ENCODE measurements at regions not wholly inside any gene's neighbourhood (a gene's known extent, or its start where the extent isn't known, plus 50 kb on each side); places are given as distances from the start of the nearest gene placed in this dataset.
"Not testable (repeated sequence)": the region's sequence is repeated elsewhere in the genome, so short reads cannot be mapped to it uniquely, and the experiment has no call there.

DNA sequence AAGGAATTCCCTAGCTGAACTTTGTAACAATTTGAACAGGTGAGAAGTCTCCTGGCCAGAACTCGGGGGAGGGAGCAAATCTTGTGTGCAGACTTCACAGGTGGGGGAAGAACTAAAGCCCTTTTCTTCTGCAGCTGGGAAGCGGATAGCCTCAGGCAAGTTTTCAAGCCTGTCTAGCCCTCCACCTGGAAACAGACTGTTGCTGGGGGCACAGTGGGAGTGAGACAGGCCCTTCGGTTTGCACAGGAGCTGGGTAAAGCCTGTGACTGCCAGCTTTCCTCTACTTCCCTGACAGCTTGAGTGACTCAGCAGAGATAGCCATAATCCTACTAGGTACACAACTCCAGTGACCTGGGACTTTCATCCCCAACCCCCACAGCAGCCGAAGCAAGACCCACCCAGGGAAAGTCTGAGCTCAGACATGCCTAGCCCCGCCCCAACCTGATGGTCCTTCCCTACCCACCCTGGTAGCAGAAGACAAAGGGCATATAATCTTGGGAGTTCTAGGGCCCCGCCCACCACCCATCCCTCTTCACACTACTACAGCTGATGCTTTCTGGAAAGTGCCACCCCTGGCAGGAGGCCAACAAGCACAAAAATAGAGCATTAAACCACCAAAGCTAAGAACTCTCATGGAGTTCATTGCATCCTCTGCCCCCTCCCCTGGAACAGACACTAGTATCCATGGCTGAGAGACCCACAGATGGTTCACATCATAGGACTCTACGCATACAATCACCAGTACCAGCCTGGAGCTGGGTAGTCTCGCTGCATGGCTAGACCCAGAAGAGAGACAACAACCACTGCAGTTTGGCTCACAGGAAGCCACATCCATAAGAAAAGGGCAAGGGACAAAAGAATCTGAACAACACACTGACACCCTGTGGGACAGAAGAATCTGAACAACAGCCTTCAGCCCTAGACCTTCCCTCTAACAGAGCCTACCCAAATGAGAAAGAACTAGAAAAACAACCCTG lies 479.0 kb downstream of the RAP2B start:
- DNase-seq (ENCODE audit: low read depth in 1 of 2, low spot score in 1 of 2) = no peak

DNA sequence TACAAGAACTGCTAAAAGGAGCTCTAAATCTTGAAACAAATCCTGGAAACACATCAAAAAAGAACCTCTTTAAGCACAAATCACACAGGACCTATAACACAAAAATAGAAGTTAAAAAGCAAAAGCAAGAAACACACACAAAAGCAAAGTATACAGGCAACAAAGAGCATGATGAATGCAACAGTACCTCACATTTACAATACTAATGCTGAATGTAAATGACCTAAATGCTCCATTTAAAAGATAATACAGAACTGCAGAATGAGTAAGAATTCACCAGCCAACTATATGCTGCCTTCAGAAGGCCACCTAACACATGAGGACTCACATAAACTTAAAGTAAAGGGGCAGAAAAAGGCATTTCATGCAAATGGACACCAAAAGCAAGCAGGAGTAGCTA lies 478.6 kb upstream of the ARHGEF26 start:
- DNase-seq (ENCODE audit: low read depth in 1 of 2, low spot score in 1 of 2) = not testable (repeated sequence)

GRCh38 chr3:153643471-153643870 lies 477.7 kb upstream of the ARHGEF26 start:
- DNase-seq (ENCODE audit: low read depth in 1 of 2, low spot score in 1 of 2) = not testable (repeated sequence)

DNA sequence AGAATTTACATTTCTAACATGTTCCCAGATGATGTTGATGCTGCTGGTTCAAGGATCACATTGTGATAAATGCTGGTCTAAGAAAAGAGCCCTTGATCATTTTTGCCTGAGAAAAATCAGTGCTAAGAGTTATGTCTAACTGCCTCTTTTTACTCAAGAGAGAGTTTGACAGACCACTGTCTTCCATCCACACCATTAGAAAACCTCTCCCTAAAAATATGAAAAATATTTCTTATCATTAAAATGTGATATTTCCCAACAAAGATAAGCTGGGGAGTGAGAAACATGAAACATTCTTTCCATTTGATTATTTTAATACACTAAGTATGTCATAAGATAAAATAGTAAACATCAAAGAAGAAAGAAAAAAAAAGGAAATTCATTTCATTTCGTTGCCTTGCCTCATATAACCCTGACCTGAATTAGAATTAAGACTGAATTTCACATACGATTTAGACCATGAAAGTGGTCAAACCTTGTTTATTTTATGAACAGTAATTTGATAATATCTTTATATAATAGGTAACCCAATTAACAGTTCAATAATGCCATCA lies 471.8 kb upstream of the ARHGEF26 start:
- no peak for DNase-seq (ENCODE audit: low read depth in 1 of 2, low spot score in 1 of 2)

- DNase-seq (ENCODE audit: low read depth in 1 of 2, low spot score in 1 of 2) = no peak
Measured at GRCh38 chr3:153652076-153652475, 469.1 kb upstream of the ARHGEF26 start.

DNA sequence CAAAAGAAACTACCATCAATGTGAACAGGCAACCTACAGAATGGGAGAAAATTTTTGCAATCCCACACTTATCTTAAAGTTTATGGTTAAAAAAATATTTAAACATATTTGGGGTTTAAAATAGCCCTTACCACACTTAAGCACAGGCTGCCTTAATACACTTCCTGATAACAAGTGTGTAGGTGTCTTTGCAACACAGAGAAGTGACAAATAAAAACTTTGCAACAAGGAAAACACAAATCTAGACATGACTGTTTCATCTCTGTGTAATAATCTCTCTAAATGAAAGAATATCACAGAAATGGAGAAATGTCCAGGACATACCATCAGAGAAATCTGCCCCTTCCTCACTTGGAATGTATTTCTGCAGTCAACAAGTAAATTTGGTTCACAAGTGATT lies 464.1 kb upstream of the ARHGEF26 start:
- DNase-seq (ENCODE audit: low read depth in 1 of 2, low spot score in 1 of 2) = no peak

DNA sequence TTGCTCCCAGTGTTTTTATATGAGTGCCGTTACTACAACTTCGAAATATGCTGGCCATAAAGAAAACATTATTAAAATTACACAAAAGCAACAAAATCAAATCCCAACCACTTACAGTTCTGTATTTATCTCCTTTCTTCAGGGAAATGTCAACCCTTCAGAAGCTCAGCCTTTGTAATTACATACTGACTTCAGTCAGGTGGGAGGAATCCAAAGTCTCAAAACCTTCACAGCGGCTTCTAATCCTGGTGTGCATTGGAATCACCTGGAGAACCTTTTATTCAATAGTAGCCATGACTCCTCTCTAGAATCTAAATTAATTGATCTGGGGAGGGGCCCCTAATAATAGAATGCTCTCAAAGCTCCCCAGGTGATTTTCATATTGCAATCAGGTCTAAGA lies 463.7 kb upstream of the ARHGEF26 start:
- DNase-seq (ENCODE audit: low read depth in 1 of 2, low spot score in 1 of 2) = no peak

DNA sequence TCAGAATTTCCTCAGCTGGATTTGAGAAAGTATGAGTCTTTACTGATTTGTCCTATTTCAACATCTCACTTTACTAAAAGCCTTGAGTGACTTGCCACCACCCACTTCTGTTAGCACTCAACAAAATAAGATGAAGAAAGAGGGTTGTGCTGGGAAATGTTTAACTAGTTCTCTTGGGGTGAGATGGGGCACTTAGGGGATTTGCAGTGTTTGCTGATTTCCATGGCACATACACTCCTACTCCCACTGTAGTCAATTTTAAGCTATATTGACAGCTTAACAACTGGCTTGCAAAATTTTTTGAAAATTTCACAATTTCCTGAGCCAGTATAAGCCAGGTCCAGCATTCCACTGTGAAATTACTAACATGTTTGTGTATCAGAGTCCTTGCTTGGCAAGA lies 463.1 kb upstream of the ARHGEF26 start:
- DNase-seq (ENCODE audit: low read depth in 1 of 2, low spot score in 1 of 2) = no peak

GRCh38 chr3:153666991-153667740 lies 454.0 kb upstream of the ARHGEF26 start:
- no peak for DNase-seq (ENCODE audit: low read depth in 1 of 2, low spot score in 1 of 2)

GRCh38 chr3:153669527-153669926 lies 451.7 kb upstream of the ARHGEF26 start:
- no peak for DNase-seq (ENCODE audit: low read depth in 1 of 2, low spot score in 1 of 2)

DNA sequence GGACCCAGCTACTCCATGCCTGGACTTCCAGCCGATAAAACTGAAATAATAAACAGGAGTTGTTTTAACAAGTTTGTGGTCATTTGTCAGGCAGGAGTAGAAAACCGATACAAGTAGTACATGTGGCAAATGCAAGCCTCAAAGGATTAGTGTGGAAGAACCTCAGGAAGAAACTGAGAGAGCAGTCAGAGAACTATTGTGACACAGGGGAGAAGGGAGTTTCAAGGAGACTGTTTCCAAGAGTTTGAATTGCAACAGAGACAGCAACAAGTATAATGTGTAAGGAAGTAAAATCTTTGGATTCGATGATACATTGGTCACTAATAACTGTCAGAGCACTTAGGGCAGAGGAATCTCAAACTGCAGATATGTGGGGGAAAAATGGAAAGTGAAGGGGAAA lies 450.6 kb upstream of the ARHGEF26 start:
- DNase-seq (ENCODE audit: low read depth in 1 of 2, low spot score in 1 of 2) = no peak

DNA sequence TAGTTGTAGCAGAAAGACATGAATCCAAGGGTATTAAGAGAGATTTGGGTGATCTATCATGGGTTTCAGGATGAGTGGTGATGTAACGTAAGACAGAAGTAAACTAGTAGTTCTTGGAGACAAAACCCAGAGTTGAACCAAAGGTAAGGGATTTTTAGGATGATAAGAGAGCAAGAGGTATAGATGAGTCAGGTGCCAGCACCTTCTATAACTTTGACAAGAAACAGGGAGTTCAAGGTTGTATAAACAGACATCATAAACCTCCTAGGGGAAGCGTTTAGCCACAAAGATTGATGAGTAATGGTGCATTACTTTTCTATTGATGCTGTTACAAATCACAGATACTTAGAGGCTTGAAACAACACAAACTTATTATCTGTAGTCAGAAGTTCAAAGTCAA lies 447.3 kb upstream of the ARHGEF26 start:
- no peak for DNase-seq (ENCODE audit: low read depth in 1 of 2, low spot score in 1 of 2)

DNA sequence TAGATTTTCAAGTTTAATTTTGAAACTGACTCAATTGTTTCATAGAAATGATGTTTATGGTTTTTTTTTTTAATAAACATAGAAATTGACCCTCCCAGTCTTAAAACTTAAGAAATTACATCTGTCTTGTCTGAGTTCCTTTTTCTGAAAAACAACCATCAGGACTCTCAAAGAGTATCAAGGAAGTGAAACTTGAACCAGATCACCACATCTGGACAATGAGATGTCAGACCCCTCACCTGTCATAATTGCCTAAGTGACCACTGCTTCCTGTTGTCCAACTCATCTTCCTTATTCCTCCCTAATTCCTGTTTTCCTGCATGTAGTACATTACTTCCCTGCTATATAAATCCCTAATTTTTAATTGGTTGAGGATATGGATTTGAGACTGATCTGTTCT lies 441.5 kb upstream of the ARHGEF26 start:
- DNase-seq (ENCODE audit: low read depth in 1 of 2, low spot score in 1 of 2) = no peak

GRCh38 chr3:153680526-153680925 lies 440.7 kb upstream of the ARHGEF26 start:
- DNase-seq (ENCODE audit: low read depth in 1 of 2, low spot score in 1 of 2) = no peak

GRCh38 chr3:153681057-153681456 lies 440.1 kb upstream of the ARHGEF26 start:
- no peak for DNase-seq (ENCODE audit: low read depth in 1 of 2, low spot score in 1 of 2)

DNA sequence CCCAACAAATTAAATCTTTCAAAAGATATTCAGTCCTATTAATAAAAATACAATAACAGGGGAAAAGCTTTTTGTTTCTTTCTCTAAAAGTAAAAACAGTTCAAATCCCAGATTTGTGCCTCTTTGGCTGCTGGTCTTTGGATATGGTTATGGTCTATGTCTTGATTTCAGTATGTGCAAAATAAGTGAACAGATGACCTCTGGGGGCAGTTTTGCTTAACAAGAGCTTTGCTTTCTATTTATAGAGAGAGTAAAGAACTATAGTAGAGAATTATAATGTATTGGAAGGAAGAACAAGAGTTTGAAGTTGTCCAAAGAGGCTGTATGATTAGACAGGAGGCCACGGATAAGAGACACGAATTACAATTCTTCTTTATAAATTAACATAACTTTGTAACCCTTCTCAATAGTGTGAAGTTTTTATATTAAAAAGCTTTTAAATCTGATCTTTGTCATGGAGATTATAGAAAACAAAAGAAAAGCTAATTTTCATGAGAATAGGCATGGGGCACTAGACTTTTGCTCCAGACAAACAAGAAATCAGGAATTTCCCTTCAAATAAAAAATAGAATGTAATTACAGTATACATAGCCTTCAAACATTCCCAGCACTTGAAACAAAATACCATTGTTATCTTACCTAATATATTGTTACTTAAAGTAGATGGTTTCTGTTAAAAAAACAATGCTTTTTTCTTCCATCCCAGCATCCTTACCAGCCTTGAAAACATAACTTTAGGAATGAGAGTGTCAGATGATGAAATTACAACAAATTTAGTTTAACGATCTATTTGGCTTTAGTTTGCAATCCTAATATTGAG lies 432.7 kb upstream of the ARHGEF26 start:
- no peak for DNase-seq (ENCODE audit: low read depth in 1 of 2, low spot score in 1 of 2)

DNA sequence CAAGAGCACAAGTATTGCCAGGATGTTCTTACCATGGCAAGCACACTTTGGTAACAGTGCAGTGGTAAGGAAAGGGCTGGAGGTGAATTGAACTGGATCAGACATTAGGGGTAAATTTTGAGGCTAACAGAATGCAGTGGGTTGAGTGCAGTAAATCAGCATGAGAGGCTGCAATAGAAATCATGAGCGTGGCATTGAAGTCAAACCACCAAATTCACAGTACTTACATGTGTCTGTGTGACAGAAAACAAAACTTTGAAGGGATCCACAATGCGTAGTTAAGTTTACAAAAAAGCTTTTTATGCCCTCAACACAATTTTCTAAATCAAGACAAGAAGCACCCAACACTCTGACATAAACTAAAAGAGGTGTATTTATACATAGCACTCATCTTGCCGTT lies 428.0 kb upstream of the ARHGEF26 start:
- no peak for DNase-seq (ENCODE audit: low read depth in 1 of 2, low spot score in 1 of 2)

GRCh38 chr3:153702106-153702505 lies 419.1 kb upstream of the ARHGEF26 start:
- DNase-seq (ENCODE audit: low read depth in 1 of 2, low spot score in 1 of 2) = no peak

GRCh38 chr3:153704115-153704514 lies 417.1 kb upstream of the ARHGEF26 start:
- no peak for DNase-seq (ENCODE audit: low read depth in 1 of 2, low spot score in 1 of 2)

GRCh38 chr3:153706706-153707105 lies 414.5 kb upstream of the ARHGEF26 start:
- no peak for DNase-seq (ENCODE audit: low read depth in 1 of 2, low spot score in 1 of 2)

DNA sequence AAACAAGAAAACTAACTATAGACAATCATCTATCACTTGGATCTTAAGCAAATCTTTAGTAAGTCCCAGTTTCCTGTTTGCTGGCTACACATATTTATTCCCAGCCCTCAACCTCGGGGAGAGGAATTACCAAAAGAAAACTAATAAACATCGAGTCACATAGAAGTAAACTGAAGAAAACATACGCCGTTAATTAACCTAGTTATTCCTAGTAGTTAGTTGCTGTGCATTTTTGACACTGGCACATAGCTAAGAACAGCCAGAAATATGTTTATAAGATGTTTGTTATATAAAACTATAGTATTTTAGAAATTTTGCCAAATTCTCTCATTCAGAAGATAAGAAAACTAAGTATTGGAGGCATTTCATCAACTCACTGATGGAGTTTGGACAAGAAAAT lies 407.2 kb upstream of the ARHGEF26 start:
- no peak for DNase-seq (ENCODE audit: low read depth in 1 of 2, low spot score in 1 of 2)

Data from activated T-helper 1 cell treated with anti-CD3 and anti-CD28 coated beads, Interleukin-2, amount 50 U/mL, for 16 hours (primary cell).